NCI-H446 (cell line): ENCODE measurements at regions not wholly inside any gene's neighbourhood (a gene's known extent, or its start where the extent isn't known, plus 50 kb on each side); places are given as distances from the start of the nearest gene placed in this dataset.

ENCODE experiments used
- DNase-seq, 2 experiments: peaks; one replicate each; lab custom pipeline; 2025; lab: John Stamatoyannopoulos, UW

- DNase-seq = no peak
Observed at GRCh38 chr10:44030738-44031137, 354.2 kb downstream of the CXCL12 start.

DNA sequence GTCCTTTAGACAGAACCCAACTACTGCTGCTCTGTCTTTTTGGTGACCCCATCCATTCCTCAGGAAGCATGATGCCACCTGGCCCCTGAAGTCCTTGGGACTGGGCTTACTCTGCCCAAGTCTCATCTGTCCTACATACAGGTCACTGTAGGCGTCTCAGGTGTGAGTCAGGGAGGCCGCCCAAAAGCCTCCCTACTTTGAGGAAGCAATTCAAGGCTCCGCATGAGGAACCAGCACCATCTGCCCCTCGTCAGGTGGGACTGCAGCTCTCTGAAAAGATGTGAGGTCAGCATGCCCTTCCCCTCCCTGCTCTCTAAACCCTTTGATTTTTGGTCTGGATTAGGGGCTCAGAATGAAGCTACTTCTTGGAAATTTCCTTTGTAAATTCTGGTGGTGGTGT lies 354.8 kb downstream of the CXCL12 start:
- DNase-seq = no peak

- DNase-seq = no peak
Observed at GRCh38 chr10:44028384-44029137, 356.3 kb downstream of the CXCL12 start.

DNA sequence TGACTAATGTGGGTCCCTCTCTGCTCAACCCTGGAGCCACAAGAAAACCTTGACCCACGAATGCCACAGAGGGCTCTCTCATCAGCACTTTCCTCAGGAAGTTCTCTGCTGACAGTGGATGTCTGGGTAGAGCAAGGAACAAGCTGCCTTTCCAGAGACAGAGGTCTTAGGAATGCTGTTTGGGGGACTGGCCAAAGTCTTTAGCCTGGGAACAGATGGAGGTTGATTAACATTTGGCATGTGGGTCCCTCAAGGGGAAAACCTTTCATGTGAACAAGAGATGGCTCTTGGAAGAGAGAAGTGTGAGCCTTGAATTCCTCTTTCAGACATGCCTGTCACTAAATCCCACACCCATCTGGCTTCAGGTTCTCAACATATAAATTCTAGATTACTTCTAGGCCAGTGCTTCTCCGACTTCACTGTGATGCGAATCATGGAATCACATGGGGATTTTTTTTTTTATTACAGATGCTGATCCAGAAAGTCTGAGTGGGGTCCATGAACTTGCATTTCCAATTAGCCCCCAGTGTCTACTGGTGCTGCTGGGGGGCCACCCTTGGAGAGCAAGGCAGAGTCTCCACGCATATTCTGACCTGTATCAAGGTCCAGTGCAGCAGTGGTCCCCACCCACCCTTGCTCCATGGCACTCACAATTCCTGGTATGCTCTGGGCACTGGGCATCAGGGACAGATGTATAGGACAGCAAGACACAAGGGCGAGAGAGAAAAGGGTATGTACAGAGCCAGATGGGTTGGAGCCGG lies 360.4 kb downstream of the CXCL12 start:
- no peak for DNase-seq

DNA sequence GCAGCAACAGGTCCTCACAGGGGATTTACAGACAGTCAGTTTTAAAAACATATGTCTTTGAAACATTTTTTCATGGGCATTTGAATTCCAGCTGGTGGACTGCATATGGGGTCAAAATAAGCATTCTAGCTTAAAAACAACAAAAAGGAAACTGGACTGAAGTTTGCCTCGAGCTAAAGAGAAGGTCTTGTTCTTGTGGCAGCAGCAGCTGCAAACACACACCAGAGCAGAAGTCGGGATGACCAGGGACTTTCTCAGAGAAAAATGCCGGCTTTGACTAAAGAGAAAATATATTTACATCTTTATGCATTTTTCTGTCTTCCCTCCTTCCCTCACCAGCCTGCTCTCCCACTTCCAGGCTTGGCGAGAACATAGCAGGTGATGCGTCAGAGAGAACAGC lies 361.4 kb downstream of the CXCL12 start:
- no peak for DNase-seq

GRCh38 chr10:44022203-44022602 lies 362.7 kb downstream of the CXCL12 start:
- DNase-seq = no peak

GRCh38 chr10:44020322-44021111 lies 364.4 kb downstream of the CXCL12 start:
- no peak for DNase-seq

GRCh38 chr10:44017483-44018145 lies 367.3 kb downstream of the CXCL12 start:
- no peak for DNase-seq

DNA sequence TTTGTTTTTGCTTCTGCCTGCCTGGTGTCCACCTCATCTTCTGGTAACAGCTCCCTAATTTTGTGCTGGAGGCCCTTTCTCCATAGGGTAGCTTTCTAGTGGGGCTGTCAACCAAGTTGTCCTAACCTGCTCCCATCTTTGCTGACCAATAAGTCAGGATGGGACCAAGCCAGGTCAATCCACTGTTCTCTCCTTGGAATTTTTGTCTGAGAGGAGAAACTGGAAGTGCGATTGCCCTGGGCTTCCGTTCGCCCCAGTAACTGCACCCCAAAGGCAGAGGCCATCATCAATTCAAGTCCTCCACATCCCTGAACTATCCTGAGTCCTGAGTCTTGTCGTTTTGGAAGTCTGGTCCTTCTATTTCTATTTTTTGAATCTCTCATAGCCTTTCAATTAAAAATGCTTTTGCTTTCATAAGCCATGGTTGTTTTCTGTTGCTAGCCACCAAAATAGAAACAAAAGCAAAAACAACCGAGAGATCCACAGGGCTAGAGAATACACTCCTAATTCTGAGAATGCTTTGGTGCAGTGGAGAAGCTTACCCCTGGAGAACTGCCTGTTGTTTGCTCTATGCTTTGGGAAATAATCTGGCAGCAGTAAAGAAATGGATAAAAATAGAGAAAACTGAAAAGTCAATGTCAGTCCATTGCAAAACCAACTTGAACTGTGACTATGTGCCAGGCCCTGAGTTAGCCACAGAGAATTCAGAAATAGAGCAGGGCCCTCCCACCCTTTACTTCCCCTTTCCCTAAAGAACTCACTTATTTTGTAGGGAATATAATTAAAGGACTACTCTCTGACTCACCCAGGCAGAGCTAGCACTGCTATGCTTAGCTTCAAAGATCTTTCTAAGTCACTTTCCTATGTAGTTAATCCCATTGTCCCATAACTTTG lies 368.1 kb downstream of the CXCL12 start:
- no peak for DNase-seq

GRCh38 chr10:44015702-44016500 lies 367.2 kb upstream of the ZNF32 start:
- no peak for DNase-seq

DNA sequence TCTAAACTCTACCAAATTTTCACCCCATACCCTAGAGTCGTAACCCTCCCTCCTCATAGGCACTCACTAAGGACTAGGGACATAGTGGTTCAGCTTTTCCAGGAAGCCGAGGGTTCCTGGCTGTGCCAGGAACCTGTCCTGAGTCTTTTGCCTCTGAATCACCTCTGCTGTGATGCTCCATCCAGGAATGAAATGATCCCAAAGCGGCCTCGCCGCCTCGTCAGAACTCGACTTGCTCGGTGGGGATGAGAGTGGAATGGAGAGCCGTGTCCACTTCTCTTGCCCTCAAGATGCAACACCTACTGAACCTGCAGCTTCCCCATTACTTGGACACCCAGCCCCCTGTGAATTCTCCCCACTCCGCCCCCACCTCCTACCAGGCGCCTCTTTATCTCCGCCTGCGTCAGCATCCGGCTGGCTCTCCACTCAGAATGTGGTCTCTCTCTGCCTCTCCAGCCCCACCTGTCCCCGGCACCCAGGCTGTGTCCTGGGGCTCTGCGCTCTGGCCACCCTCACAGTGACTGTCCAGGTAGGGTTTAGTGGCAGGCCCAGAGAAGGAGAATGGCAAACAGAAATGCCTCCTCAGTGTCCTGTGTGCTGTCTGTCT lies 366.1 kb upstream of the ZNF32 start:
- no peak for DNase-seq

GRCh38 chr10:44013981-44014380 lies 365.3 kb upstream of the ZNF32 start:
- no peak for DNase-seq

GRCh38 chr10:44012921-44013320 lies 364.2 kb upstream of the ZNF32 start:
- no peak for DNase-seq

GRCh38 chr10:44011603-44011981 lies 362.9 kb upstream of the ZNF32 start:
- DNase-seq = no peak

GRCh38 chr10:44010873-44011602 lies 362.4 kb upstream of the ZNF32 start:
- DNase-seq = no peak

DNA sequence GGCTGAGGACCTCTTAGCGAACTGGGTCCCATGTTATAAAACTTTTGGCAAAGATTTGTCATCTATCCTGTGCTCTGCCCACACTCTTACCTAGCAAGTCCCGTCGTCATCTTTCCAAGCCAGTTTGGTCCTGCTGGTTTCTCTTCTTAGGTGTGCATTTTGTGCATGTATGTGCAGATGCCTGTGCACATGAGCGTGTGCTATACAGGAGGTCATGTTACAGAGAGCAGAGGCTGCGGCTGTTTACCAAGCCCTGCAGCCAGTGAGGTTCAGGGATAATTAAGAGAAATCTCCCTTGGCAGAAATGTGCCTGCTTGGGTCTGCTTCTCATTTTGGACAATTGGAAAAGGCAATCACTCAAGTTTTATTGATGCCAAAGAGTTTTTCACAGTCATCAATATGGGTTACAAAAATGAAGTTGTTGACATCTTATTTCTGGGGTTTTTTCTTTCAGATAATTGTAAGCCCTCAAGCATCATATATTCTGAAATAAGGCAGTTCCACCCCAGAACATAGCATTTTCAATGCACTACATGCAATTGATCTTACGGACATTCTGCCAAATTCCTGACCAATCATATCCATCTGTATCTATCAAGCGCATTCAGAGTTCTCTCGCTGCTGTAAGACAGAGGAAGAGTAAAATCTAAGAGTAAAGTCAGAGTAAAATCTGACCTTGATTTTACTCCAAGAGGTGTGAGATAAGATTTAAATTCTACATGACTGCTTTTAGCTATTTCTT lies 361.4 kb upstream of the ZNF32 start:
- no peak for DNase-seq

GRCh38 chr10:44008917-44009709 lies 360.4 kb upstream of the ZNF32 start:
- DNase-seq = no peak
